GM12878 (cell line): ENCODE measurements at regions not wholly inside any gene's neighbourhood (a gene's known extent, or its start where the extent isn't known, plus 50 kb on each side); places are given as distances from the start of the nearest gene placed in this dataset.

ENCODE experiments used
- BCL11A ChIP-seq: IDR thresholded peaks from 2 replicates; pipeline ENCODE4 v1.6.1; 2011; ENCODE audit warnings: low read depth, low read length
- BHLHE40 ChIP-seq, 2 experiments: fragments of 450-650 bp in 1 of 2; IDR thresholded peaks; 2 replicates each; pipeline ENCODE4 v1.6.1; 2011 to 2017; ENCODE audit warnings: low read depth in 2 of 2, borderline replicate concordance in 1 of 2, improper control_type of control experiment in 1 of 2, low read length in 1 of 2, mild to moderate bottlenecking in 1 of 2
- BRCA1 ChIP-seq: IDR thresholded peaks from 2 replicates; pipeline ENCODE4 v1.6.1; 2011; ENCODE audit warnings: low read depth, low read length, improper control_type of control experiment
- CTCF ChIP-seq, 3 experiments: IDR thresholded peaks in 2 of 3; conservative IDR thresholded peaks in 1 of 3; 2 replicates each; pipeline ENCODE4 v1.5.1; 2011; ENCODE audit warnings: low read depth in 3 of 3, low read length in 3 of 3, mild to moderate bottlenecking in 3 of 3, control low read depth in 2 of 3, moderate library complexity in 2 of 3, inconsistent platforms in 1 of 3, mixed read lengths in 1 of 3; ENCODE audit not compliant: control insufficient read depth in 2 of 3, insufficient read depth in 1 of 3; ENCODE audit errors: extremely low read depth in 1 of 3
- JUNB ChIP-seq: IDR thresholded peaks from 2 replicates; pipeline ENCODE4 v1.6.1; 2016; ENCODE audit warnings: antibody characterized with exemption, mild to moderate bottlenecking
- NR2C2 ChIP-seq: IDR thresholded peaks from 2 replicates; pipeline ENCODE4 v1.6.1; 2011; ENCODE audit warnings: borderline replicate concordance, low read depth; ENCODE audit not compliant: control insufficient read depth, insufficient read length
- PAX5 ChIP-seq: IDR thresholded peaks from 2 replicates; pipeline ENCODE4 v1.6.1; 2011; ENCODE audit warnings: low read depth, low read length, borderline replicate concordance
- POLR2A ChIP-seq: IDR thresholded peaks from 2 replicates; pipeline ENCODE4 v1.6.1; 2011; ENCODE audit warnings: low read depth, mild to moderate bottlenecking, low read length
- REST ChIP-seq: IDR thresholded peaks from 2 replicates; pipeline ENCODE4 v1.6.1; 2012; ENCODE audit warnings: mild to moderate bottlenecking, low read depth, low read length
- SIX5 ChIP-seq: IDR thresholded peaks from 2 replicates; pipeline ENCODE4 v1.6.1; 2011; ENCODE audit warnings: mild to moderate bottlenecking, low read depth, low read length, moderate library complexity; ENCODE audit not compliant: severe bottlenecking
- TAF1 ChIP-seq: IDR thresholded peaks from 2 replicates; pipeline ENCODE4 v1.6.1; 2011; ENCODE audit warnings: mild to moderate bottlenecking, low read depth, low read length, borderline replicate concordance
- ZNF24 ChIP-seq: fragments of 450-650 bp; IDR thresholded peaks from 2 replicates; pipeline ENCODE4 v1.6.1; 2017; ENCODE audit warnings: antibody characterized with exemption, mild to moderate bottlenecking
- TF ChIP-seq, protein P1 (sequence below): IDR thresholded peaks from 2 replicates; pipeline ENCODE4 v1.6.1; 2011; ENCODE audit warnings: borderline replicate concordance, low read depth, mild to moderate bottlenecking, moderate library complexity, low read length; ENCODE audit not compliant: insufficient read depth, poor library complexity, severe bottlenecking

DNA sequence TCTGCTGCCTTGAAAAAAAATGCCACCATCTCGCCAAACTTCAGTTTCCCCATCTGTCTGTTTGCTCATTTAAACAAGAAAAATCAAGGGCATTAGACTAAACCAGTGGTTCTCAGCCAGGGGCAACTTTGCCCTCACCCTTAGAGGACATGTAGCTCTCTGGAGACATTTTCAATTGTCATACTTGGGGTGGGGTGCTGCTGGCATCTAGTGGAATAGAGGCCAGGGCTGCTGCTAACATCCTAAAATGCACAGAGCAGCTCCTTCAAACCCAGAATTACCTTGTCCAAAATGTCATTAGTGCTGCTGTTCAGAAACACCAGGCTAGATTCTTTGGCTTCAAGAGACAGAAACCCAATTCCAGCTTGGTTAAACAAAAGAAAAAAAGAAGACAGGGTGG, 71.1 kb upstream of the FOXE1 start:
- TF ChIP-seq NR2C2 (no peak), CTCF (IDR thresholded peaks at IDR 0.05 in 2 of 3, conservative IDR thresholded peaks at IDR 0.05 in 1 of 3; ENCODE audit: control insufficient read depth in 2 of 3, extremely low read depth in 1 of 3, insufficient read depth in 1 of 3, low read depth in 3 of 3, low read length in 3 of 3) (no peak), BCL11A (no peak), BHLHE40 (IDR thresholded peaks at IDR 0.05; ENCODE audit: borderline replicate concordance in 1 of 2, low read depth in 2 of 2, low read length in 1 of 2) (no peak), TAF1 (no peak), POLR2A (no peak), PAX5 (no peak), BRCA1 (no peak), SIX5 (no peak), REST (no peak), ZNF24 (no peak), JUNB (no peak)
- TF ChIP-seq, protein P1, sequence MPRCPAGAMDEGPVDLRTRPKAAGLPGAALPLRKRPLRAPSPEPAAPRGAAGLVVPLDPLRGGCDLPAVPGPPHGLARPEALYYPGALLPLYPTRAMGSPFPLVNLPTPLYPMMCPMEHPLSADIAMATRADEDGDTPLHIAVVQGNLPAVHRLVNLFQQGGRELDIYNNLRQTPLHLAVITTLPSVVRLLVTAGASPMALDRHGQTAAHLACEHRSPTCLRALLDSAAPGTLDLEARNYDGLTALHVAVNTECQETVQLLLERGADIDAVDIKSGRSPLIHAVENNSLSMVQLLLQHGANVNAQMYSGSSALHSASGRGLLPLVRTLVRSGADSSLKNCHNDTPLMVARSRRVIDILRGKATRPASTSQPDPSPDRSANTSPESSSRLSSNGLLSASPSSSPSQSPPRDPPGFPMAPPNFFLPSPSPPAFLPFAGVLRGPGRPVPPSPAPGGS, result no peak
